ENCODE measurements at regions not wholly inside any gene's neighbourhood (a gene's known extent, or its start where the extent isn't known, plus 50 kb on each side); places are given as distances from the start of the nearest gene placed in this dataset.
"Not testable (repeated sequence)": the region's sequence is repeated elsewhere in the genome, so short reads cannot be mapped to it uniquely, and the experiment has no call there.

- no peak overlapping the region for H3K4me3 ChIP-seq (replicated peaks in 1 of 2; ENCODE audit: low read depth in 2 of 2, low read length in 2 of 2)
- no peak for DNase-seq (ENCODE audit: low read depth in 2 of 2)
- TF ChIP-seq CTCF (IDR thresholded peaks at IDR 0.05; ENCODE audit: low read depth, low read length): no peak
These were observed 477.9 kb downstream of the TMEM38B start for GRCh38 chr9:106172265-106172664.

- no peak for DNase-seq (ENCODE audit: low read depth in 2 of 2)
- no peak overlapping the region for H3K4me3 ChIP-seq (replicated peaks in 1 of 2; ENCODE audit: low read depth in 2 of 2, low read length in 2 of 2)
- no peak for TF ChIP-seq CTCF (IDR thresholded peaks at IDR 0.05; ENCODE audit: low read depth, low read length)
These were observed 480.0 kb downstream of the TMEM38B start for GRCh38 chr9:106174346-106174745.

GRCh38 chr9:106177216-106177615 lies 482.9 kb downstream of the TMEM38B start:
- no peak for TF ChIP-seq CTCF (IDR thresholded peaks at IDR 0.05; ENCODE audit: low read depth, low read length)
- DNase-seq (ENCODE audit: low read depth in 2 of 2): no peak
- no peak overlapping the region for H3K4me3 ChIP-seq (replicated peaks in 1 of 2; ENCODE audit: low read depth in 2 of 2, low read length in 2 of 2)

- no peak for TF ChIP-seq CTCF (IDR thresholded peaks at IDR 0.05; ENCODE audit: low read depth, low read length)
- no peak for DNase-seq (ENCODE audit: low read depth in 2 of 2)
These were observed 484.9 kb downstream of the TMEM38B start for GRCh38 chr9:106179191-106179590.

GRCh38 chr9:106203815-106204516 lies 509.6 kb downstream of the TMEM38B start:
- H3K4me3 ChIP-seq (replicated peaks in 1 of 2; ENCODE audit: low read depth in 2 of 2, low read length in 2 of 2): not testable (repeated sequence)

More at GRCh38 chr9:106179191-106179590, 484.9 kb downstream of the TMEM38B start:
- no peak overlapping the region for H3K4me3 ChIP-seq (replicated peaks in 1 of 2; ENCODE audit: low read depth in 2 of 2, low read length in 2 of 2)

GRCh38 chr9:106207298-106207697 lies 513.0 kb downstream of the TMEM38B start:
- no peak for DNase-seq (ENCODE audit: low read depth in 2 of 2)
- no peak overlapping the region for H3K4me3 ChIP-seq (replicated peaks in 1 of 2; ENCODE audit: low read depth in 2 of 2, low read length in 2 of 2)
- no peak for TF ChIP-seq CTCF (IDR thresholded peaks at IDR 0.05; ENCODE audit: low read depth, low read length)

More at GRCh38 chr9:106203815-106204516, 509.6 kb downstream of the TMEM38B start:
- DNase-seq (ENCODE audit: low read depth in 2 of 2): not testable (repeated sequence)

GRCh38 chr9:106218427-106218826 lies 524.1 kb downstream of the TMEM38B start:
- no peak for TF ChIP-seq CTCF (IDR thresholded peaks at IDR 0.05; ENCODE audit: low read depth, low read length)

More at GRCh38 chr9:106218427-106218826, 524.1 kb downstream of the TMEM38B start:
- DNase-seq (ENCODE audit: low read depth in 2 of 2): no peak
- H3K4me3 ChIP-seq (replicated peaks in 1 of 2; ENCODE audit: low read depth in 2 of 2, low read length in 2 of 2): no peak overlapping the region

Data from cardiac fibroblast (primary cell).